GM19455 (cell line): ENCODE measurements at regions not wholly inside any gene's neighbourhood (a gene's known extent, or its start where the extent isn't known, plus 50 kb on each side); places are given as distances from the start of the nearest gene placed in this dataset.
"Not testable (repeated sequence)": the region's sequence is repeated elsewhere in the genome, so short reads cannot be mapped to it uniquely, and the experiment has no call there.

ENCODE experiments used
- ATAC-seq: cut with Tn5 transposase; IDR thresholded peaks from one replicate; pipeline ENCODE4 v1.9.1; 2021; ENCODE audit not compliant: unreplicated experiment

DNA sequence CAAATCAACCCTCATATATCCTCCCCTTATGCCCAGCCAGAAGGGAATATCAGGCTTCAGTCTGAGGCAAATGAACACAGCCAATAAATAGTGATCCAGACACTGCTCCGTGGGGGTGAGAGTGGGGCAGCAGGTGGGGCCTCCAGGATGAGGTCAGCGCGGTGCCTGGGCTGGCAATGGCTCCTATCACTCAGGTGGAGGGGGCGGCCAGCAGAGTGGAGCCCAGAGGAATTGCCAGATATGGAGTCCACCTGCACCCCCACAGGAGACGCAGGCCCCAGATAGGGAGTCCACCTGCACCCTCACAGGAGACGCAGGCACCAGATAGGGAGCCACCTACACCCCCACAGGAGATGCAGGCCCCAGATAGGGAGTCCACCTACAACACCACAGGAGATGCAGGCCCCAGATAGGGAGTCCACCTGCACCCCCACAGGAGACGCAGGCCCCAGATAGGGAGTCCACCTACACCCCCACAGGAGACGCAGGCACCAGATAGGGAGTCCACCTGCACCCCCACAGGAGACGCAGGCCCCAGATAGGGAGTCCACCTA is 78.0 kb upstream of the PPP2R2D start:
- no peak for ATAC-seq

GRCh38 chr10:131823601-131824099 is 77.2 kb upstream of the PPP2R2D start:
- ATAC-seq, result not testable (repeated sequence)

GRCh38 chr10:131824371-131825149 is 76.2 kb upstream of the PPP2R2D start:
- ATAC-seq, result no peak

GRCh38 chr10:131825150-131825848 is 75.5 kb upstream of the PPP2R2D start:
- ATAC-seq, result no peak

DNA sequence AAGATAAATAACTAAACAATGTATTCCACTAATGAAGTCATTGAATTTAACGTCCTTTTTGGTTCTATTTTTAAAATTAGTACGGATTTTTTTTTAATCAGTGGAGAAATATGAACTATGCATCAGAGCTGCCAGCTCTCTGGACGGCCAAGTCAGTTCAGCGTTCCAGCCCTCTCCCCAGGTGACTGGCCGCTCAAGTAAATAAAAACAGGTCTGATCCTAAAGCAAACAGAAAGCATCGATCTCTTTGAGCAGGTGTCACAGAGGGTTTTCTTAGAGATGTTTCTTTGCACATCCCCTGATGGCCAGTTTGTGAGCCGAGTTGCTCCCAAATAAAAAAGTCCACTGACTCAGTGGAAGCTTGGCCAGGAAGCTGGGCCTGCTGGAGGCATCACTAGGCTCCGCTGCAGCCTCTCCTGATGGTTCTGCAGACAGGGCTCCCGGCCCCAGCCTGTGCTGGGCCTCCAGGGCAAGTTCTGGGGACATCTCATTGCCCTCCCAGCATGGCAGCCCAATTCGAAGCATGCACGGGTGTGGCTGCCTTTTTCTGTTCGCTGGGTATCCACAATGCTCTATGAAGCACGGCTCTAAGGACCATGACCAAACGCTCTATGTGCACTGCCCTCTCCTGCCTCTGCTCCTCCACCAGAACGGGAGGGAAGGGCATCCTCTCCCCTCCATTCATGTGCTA is 74.7 kb upstream of the PPP2R2D start:
- no peak for ATAC-seq

DNA sequence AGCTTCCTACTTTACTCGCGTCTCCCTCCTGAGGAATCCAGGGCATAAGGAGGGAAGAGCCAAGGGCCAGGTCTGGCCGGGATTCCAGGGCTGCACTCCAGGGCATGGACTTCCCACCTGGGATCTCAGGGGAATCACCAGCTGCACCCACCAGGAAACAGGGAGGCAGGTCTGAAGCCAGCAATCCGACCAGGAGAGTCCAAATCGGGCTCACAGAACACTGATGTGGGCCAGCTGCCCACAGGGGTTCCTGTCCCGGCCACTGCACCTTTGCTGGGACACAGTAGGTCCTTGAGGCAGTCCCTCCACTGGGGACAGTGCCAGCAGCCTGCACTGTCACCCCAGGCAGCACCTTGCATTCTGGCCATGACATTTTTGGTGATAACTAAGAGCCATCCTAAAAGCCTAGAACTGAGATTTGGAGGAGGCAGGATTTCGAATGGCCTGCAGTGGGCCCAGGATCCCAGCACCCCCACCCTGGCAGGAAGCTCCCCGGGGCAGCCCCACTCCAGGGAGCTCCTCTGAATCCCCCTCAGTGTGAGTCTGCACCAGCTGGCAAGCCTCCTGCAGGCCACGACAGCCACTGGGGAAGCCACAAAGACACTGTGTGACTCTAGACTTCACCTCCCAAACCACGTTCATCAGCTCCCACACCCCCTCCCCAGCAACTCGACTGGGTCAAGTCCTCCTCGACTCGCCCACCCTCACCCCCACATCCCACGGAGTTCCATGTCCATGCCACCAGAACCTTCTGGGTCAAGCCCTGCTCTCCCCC is 71.5 kb upstream of the PPP2R2D start:
- no peak for ATAC-seq

DNA sequence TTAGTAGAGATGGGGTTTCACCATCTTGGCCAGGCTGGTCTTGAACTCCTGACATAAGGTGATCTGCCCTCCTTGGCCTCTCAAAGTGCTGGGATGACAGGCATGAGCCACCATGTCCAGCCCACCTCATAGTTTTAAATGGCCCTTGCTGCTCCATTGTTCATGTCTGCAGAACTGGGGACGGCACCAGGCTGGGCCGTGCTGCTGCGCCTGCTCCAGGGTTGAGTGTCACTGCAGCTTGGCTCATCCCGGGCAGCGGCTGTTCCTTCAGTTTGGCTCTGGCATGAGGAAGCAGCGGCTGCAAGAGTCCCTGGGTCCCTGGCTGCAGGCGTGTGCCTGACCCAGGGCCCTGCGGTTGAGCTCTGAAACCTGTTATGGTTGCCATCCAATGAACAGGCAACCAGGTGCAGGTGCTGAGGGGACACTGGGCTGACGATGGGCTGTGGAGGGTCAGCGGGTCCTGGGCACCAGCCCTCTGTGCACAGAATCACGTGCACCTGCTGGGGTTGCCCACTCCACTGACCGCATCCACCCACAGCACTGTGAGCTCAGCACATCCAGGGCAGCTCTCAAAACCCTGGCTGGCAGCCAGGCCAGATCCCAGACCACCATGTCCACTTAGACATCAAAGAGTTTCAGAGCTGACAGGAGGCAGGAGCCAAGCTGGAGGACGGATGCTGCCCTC is 70.2 kb upstream of the PPP2R2D start:
- ATAC-seq, result no peak

DNA sequence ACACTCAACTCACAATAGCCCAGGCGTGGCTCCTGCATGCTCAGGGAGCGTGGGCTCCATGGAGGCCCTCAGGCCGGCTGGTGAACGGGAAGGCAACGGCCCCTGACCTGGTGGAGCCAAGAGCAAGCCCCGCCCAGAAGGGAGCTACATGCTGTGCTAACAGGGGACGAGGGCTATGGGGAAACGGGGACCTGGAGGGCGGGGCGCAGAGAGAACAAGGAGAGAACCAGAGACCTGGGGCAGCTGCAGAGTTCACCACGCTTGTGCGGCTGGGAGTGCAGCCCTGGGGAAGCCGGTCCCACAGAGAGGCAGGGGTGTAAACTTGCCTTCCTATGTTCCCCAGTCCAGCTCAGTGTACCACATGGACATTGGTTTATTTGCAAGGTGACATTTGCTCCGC is 69.2 kb upstream of the PPP2R2D start:
- no peak for ATAC-seq

GRCh38 chr10:131832056-131832685 is 68.6 kb upstream of the PPP2R2D start:
- no peak for ATAC-seq

DNA sequence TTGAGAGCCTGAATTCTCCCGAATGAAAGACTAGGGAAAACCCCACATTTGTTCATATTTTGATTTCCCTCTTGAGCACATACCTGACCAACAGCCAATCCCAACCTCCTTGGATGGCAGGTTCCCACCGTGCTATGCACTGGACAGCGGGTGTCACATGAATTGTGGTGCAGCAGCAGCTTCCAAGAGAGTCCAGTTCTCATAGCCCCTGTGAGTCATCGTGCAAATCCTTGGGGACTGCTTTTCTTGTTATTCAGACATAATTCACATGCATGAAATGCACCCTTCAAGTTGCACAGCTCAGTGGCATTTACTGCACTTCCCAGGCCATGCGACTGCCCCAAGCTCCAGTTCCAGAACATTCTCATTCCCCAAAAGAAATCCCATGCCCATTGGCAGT is 67.8 kb upstream of the PPP2R2D start:
- no peak for ATAC-seq

GRCh38 chr10:131833446-131834080 is 67.2 kb upstream of the PPP2R2D start:
- no peak for ATAC-seq

GRCh38 chr10:131834152-131834810 is 66.5 kb upstream of the PPP2R2D start:
- no peak for ATAC-seq

- ATAC-seq, result no peak
These were observed 61.7 kb upstream of the PPP2R2D start for GRCh38 chr10:131838966-131839742.

DNA sequence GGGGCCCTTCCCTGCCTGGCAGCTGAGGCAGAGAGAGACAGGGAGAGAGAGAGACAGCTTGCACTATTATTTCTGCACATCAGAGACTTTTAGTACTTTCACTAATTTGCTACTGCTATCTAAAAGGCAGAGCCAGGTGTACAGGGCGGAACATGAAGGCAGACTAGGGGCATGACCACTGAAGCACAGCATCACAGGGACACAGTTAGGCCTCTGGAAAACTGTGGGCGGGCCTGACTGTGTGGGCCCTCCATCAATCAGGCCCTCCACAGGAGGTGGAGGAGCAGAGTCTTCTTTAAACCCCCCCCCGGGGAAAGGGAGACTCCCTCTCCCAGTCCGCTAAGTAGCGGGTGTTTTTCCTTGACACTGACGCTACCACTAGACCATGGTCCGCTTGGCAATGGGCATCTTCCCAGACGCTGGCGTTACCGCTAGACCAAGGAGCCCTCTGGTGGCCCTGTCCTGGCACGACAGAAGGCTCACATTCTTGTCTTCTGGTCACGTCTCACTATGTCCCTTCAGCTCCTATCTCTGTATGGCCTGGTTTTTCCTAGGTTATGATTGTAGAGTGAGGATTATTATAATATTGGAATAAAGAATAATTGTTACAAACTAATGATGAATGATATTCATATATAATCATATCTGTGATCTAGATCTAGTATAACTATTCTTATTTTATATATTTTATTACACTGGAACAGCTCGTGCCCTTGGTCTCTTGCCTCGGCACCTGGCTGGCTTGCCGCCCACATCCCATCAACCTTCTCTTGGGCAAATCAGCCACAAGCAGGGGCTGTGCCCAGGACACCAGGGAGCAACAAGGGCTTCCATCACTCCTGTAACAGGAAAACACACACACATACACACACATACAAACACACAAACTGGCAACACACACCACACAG is 60.7 kb upstream of the PPP2R2D start:
- ATAC-seq, result not testable (repeated sequence)

GRCh38 chr10:131840788-131841118 is 60.1 kb upstream of the PPP2R2D start:
- no peak for ATAC-seq

DNA sequence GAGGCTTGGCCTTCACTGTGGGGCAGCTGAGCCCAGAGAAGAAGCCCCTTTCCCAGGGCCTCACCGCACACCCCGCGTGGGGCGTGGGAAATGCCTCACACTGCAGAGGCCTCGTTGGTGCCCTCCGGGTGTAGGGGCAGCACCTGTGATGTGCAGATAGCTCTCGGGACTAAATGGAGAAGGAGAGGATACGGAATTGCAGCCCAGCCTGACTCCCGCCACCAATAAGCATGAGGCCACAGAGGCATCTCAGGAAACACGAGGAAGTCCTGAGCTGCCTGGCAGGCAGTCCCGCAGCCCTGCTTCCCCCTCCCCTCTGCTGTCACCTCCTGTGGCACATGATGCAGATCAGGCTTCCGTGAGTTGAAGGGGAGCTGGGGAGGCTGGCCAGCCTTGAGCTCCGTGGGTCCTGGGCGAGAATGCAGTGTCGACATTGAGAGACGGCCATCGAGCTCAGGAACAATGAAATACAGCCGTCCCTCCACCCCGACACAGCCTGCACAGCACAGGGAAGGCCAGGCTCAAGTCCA is 59.6 kb upstream of the PPP2R2D start:
- ATAC-seq, result no peak

- ATAC-seq, result no peak
These were observed 59.1 kb upstream of the PPP2R2D start for GRCh38 chr10:131841661-131842139.
